Astrocyte (in vitro differentiated cells and primary cell): ENCODE measurements at regions not wholly inside any gene's neighbourhood (a gene's known extent, or its start where the extent isn't known, plus 50 kb on each side); places are given as distances from the start of the nearest gene placed in this dataset.

ENCODE experiments used
- EZH2 ChIP-seq: IDR thresholded peaks from 2 replicates; pipeline ENCODE4 v1.6.1; 2012; ENCODE audit warnings: mild to moderate bottlenecking, low read length, inconsistent platforms; ENCODE audit not compliant: insufficient read depth
- TF ChIP-seq, protein P1 (sequence below): IDR thresholded peaks from 2 replicates; pipeline ENCODE4 v1.5.1; 2011; ENCODE audit warnings: low read depth, mild to moderate bottlenecking, inconsistent platforms, low read length, moderate library complexity; ENCODE audit not compliant: insufficient read depth

DNA sequence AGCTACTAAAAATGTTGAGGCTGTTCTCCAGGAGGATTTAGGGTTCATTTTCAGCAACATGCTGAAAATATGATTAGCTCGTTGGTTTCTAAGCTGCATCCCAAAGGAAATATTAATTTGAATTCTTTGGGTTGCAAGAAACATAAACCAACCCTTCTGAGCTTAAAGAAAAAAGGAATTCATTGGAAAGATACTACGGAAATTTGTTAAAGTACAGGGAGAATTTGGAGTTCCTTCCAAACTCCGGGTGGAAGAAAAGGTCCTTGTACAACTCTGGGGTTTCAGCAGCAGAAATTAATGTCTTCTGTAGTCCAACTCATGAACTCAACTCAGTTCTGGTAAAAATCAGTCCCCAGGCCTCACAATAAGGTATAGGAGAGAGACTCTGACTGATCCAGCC is 712.9 kb downstream of the UTRN start:
- TF ChIP-seq, protein P1, sequence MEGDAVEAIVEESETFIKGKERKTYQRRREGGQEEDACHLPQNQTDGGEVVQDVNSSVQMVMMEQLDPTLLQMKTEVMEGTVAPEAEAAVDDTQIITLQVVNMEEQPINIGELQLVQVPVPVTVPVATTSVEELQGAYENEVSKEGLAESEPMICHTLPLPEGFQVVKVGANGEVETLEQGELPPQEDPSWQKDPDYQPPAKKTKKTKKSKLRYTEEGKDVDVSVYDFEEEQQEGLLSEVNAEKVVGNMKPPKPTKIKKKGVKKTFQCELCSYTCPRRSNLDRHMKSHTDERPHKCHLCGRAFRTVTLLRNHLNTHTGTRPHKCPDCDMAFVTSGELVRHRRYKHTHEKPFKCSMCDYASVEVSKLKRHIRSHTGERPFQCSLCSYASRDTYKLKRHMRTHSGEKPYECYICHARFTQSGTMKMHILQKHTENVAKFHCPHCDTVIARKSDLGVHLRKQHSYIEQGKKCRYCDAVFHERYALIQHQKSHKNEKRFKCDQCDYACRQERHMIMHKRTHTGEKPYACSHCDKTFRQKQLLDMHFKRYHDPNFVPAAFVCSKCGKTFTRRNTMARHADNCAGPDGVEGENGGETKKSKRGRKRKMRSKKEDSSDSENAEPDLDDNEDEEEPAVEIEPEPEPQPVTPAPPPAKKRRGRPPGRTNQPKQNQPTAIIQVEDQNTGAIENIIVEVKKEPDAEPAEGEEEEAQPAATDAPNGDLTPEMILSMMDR: no peak
- TF ChIP-seq EZH2: no peak
